CD4-positive, CD25-positive, alpha-beta regulatory T cell (primary cell): ENCODE measurements at regions not wholly inside any gene's neighbourhood (a gene's known extent, or its start where the extent isn't known, plus 50 kb on each side); places are given as distances from the start of the nearest gene placed in this dataset.

Experiments used
- ATAC-seq, 2 donors: fragments of 150-1000 bp; cut with Tn5 transposase; one replicate each; pipeline ENCODE4 v1.10.0; 2021; ENCODE audit warnings: low read depth in 2 of 2, moderate number of reproducible peaks in 2 of 2, moderate library complexity in 1 of 2
- DNase-seq, 3 donors: peaks; one replicate each; pipeline versions ENCODE4 v3.0.0 to v3.0.0-alpha.2; 2012 to 2022; ENCODE audit warnings: mixed read lengths in 1 of 3
- H3K27ac ChIP-seq: one replicate; pipeline ENCODE4 v1.7.0; 2013; ENCODE audit warnings: mild to moderate bottlenecking, low read length; ENCODE audit not compliant: insufficient read depth, poor library complexity, severe bottlenecking
- H3K27me3 ChIP-seq: one replicate; pipeline ENCODE4 v1.7.0; 2013; ENCODE audit warnings: low read length; ENCODE audit not compliant: control insufficient read depth, insufficient read depth
- H3K36me3 ChIP-seq: one replicate; pipeline ENCODE4 v1.7.0; 2013; ENCODE audit warnings: mild to moderate bottlenecking, low read length, moderate library complexity; ENCODE audit not compliant: control insufficient read depth, insufficient read depth
- H3K4me1 ChIP-seq: 2 replicates; pipeline ENCODE4 v1.7.0; 2013; ENCODE audit warnings: mild to moderate bottlenecking, low read length; ENCODE audit not compliant: insufficient read depth, control insufficient read depth, poor library complexity, severe bottlenecking
- H3K4me3 ChIP-seq: one replicate; pipeline ENCODE4 v1.7.0; 2013; ENCODE audit warnings: low read depth, mild to moderate bottlenecking, low read length, moderate library complexity
- H3K9me3 ChIP-seq, 2 experiments: 1 replicate in 1 of 2; 2 replicates in 1 of 2; pipeline ENCODE4 v1.7.0; 2013; ENCODE audit warnings: low read length in 2 of 2, mild to moderate bottlenecking in 1 of 2, moderate library complexity in 1 of 2; ENCODE audit not compliant: control insufficient read depth in 2 of 2
- H3K27ac Mint-ChIP-seq, 3 donors: one replicate each; pipeline ENCODE4 v1.8.0; 2020 to 2022; ENCODE audit warnings: mild to moderate bottlenecking in 3 of 3, mixed read lengths in 3 of 3, moderate library complexity in 2 of 3
- H3K27me3 Mint-ChIP-seq: one replicate; pipeline ENCODE4 v1.8.0; 2022; ENCODE audit warnings: mild to moderate bottlenecking, mixed read lengths
- H3K36me3 Mint-ChIP-seq: one replicate; pipeline ENCODE4 v1.8.0; 2020; ENCODE audit warnings: mixed read lengths
- H3K4me1 Mint-ChIP-seq, 4 donors: one replicate each; pipeline ENCODE4 v1.8.0; 2020 to 2022; ENCODE audit warnings: mixed read lengths in 4 of 4, mild to moderate bottlenecking in 1 of 4
- H3K4me3 Mint-ChIP-seq, 4 donors: one replicate each; pipeline ENCODE4 v1.8.0; 2020 to 2022; ENCODE audit warnings: mild to moderate bottlenecking in 4 of 4, mixed read lengths in 4 of 4, moderate library complexity in 3 of 4
- H3K9me3 Mint-ChIP-seq, 7 donors: one replicate each; pipeline ENCODE4 v1.8.0; 2020 to 2022; ENCODE audit warnings: mixed read lengths in 7 of 7, mild to moderate bottlenecking in 3 of 7, moderate library complexity in 2 of 7

- Mint-ChIP-seq H3K27ac (no peak overlapping the region), H3K9me3 (peaks cover 0 to 7% (median 3%) of the 10 kb centered on the region in 7 donors), H3K4me3 (no peak overlapping the region), H3K36me3 (no peaks in the 10 kb centered on the region), H3K27me3 (no peaks in the 10 kb centered on the region), H3K4me1 (no peaks in the 10 kb centered on the region)
- DNase-seq (no peak), ATAC-seq (no peak)
- Histone ChIP-seq H3K4me3 (no peak overlapping the region), H3K27ac (no peak overlapping the region), H3K27me3 (no peaks in the 10 kb centered on the region), H3K36me3 (no peaks in the 10 kb centered on the region), H3K9me3 (no peaks in the 10 kb centered on the region), H3K4me1 (no peaks in the 10 kb centered on the region)
Measured at GRCh38 chr4:64613046-64613445, 203.8 kb upstream of the TECRL start.

GRCh38 chr4:64598066-64598465 is 188.8 kb upstream of the TECRL start:
- Mint-ChIP-seq H3K27ac (no peak overlapping the region), H3K4me1 (no peaks in the 10 kb centered on the region), H3K36me3 (no peaks in the 10 kb centered on the region), H3K4me3 (no peak overlapping the region), H3K27me3 (no peaks in the 10 kb centered on the region), H3K9me3 (peaks cover 0 to 10% (median 7%) of the 10 kb centered on the region in 7 donors)
- no peak for DNase-seq
- no peaks in the 10 kb centered on the region for H3K27me3 ChIP-seq
- H3K9me3 ChIP-seq = no peaks in the 10 kb centered on the region
- no peak overlapping the region for H3K27ac ChIP-seq
- no peak overlapping the region for H3K4me3 ChIP-seq
- no peaks in the 10 kb centered on the region for H3K4me1 ChIP-seq
- ATAC-seq = no peak
- H3K36me3 ChIP-seq = no peaks in the 10 kb centered on the region

GRCh38 chr4:64594723-64595122 is 185.5 kb upstream of the TECRL start:
- Mint-ChIP-seq H3K27ac (no peak overlapping the region), H3K4me3 (no peak overlapping the region), H3K4me1 (no peaks in the 10 kb centered on the region), H3K27me3 (no peaks in the 10 kb centered on the region), H3K9me3 (peaks cover 0 to 18% (median 7%) of the 10 kb centered on the region in 7 donors), H3K36me3 (no peaks in the 10 kb centered on the region)
- no peak for DNase-seq
- Histone ChIP-seq H3K36me3 (no peaks in the 10 kb centered on the region), H3K4me3 (no peak overlapping the region), H3K9me3 (no peaks in the 10 kb centered on the region), H3K27me3 (no peaks in the 10 kb centered on the region), H3K27ac (no peak overlapping the region), H3K4me1 (no peaks in the 10 kb centered on the region)
- no peak for ATAC-seq

- H3K9me3 Mint-ChIP-seq = peaks cover 0 to 15% (median 0%) of the 10 kb centered on the region in 7 donors
Measured at GRCh38 chr4:64588507-64588906, 179.3 kb upstream of the TECRL start.

GRCh38 chr4:64584981-64585557 is 175.8 kb upstream of the TECRL start:
- no peaks in the 10 kb centered on the region for H3K9me3 ChIP-seq
- no peaks in the 10 kb centered on the region for H3K36me3 ChIP-seq
- H3K9me3 Mint-ChIP-seq = peaks cover 0 to 3% (median 0%) of the 10 kb centered on the region in 7 donors
- no peak for ATAC-seq
- no peaks in the 10 kb centered on the region for H3K27me3 Mint-ChIP-seq
- H3K4me1 ChIP-seq = no peaks in the 10 kb centered on the region
- no peak overlapping the region for H3K27ac Mint-ChIP-seq
- no peaks in the 10 kb centered on the region for H3K36me3 Mint-ChIP-seq
- no peak overlapping the region for H3K4me3 Mint-ChIP-seq
- no peaks in the 10 kb centered on the region for H3K27me3 ChIP-seq
- DNase-seq = peak in 1 of 3 donors; percentile 34
- H3K27ac ChIP-seq = no peak overlapping the region
- H3K4me3 ChIP-seq = no peak overlapping the region
- H3K4me1 Mint-ChIP-seq = no peaks in the 10 kb centered on the region

More at GRCh38 chr4:64588507-64588906, 179.3 kb upstream of the TECRL start:
- H3K36me3 ChIP-seq = no peaks in the 10 kb centered on the region
- H3K27me3 Mint-ChIP-seq = no peaks in the 10 kb centered on the region
- DNase-seq (no peak), ATAC-seq (no peak)
- no peaks in the 10 kb centered on the region for H3K9me3 ChIP-seq
- H3K36me3 Mint-ChIP-seq = no peaks in the 10 kb centered on the region
- H3K4me1 ChIP-seq = no peaks in the 10 kb centered on the region
- no peak overlapping the region for H3K4me3 ChIP-seq
- no peak overlapping the region for H3K27ac ChIP-seq
- H3K27me3 ChIP-seq = no peaks in the 10 kb centered on the region
- H3K4me1 Mint-ChIP-seq = no peaks in the 10 kb centered on the region
- no peak overlapping the region for H3K4me3 Mint-ChIP-seq
- H3K27ac Mint-ChIP-seq = no peak overlapping the region

GRCh38 chr4:64584125-64584524 is 174.9 kb upstream of the TECRL start:
- no peaks in the 10 kb centered on the region for H3K4me1 Mint-ChIP-seq
- DNase-seq = no peak
- ATAC-seq = no peak
- H3K9me3 Mint-ChIP-seq = peaks cover 0 to 3% (median 0%) of the 10 kb centered on the region in 7 donors
- no peak overlapping the region for H3K27ac Mint-ChIP-seq
- H3K4me1 ChIP-seq = no peaks in the 10 kb centered on the region
- H3K9me3 ChIP-seq = no peaks in the 10 kb centered on the region
- no peaks in the 10 kb centered on the region for H3K36me3 ChIP-seq
- H3K27me3 Mint-ChIP-seq = no peaks in the 10 kb centered on the region
- H3K4me3 Mint-ChIP-seq = no peak overlapping the region
- no peak overlapping the region for H3K4me3 ChIP-seq
- no peaks in the 10 kb centered on the region for H3K36me3 Mint-ChIP-seq
- no peak overlapping the region for H3K27ac ChIP-seq
- H3K27me3 ChIP-seq = no peaks in the 10 kb centered on the region

- Histone ChIP-seq H3K9me3 (no peaks in the 10 kb centered on the region), H3K4me3 (no peak overlapping the region), H3K4me1 (no peaks in the 10 kb centered on the region), H3K27ac (no peak overlapping the region), H3K27me3 (no peaks in the 10 kb centered on the region), H3K36me3 (no peaks in the 10 kb centered on the region)
- DNase-seq (no peak), ATAC-seq (no peak)
- Mint-ChIP-seq H3K4me1 (no peaks in the 10 kb centered on the region), H3K27me3 (no peaks in the 10 kb centered on the region), H3K4me3 (no peak overlapping the region), H3K36me3 (no peaks in the 10 kb centered on the region), H3K27ac (no peak overlapping the region), H3K9me3 (peaks cover 0 to 6% (median 3%) of the 10 kb centered on the region in 7 donors)
Measured at GRCh38 chr4:64582492-64582891, 173.2 kb upstream of the TECRL start.

GRCh38 chr4:64581422-64581821 is 172.2 kb upstream of the TECRL start:
- no peaks in the 10 kb centered on the region for H3K4me1 ChIP-seq
- no peak overlapping the region for H3K27ac ChIP-seq
- no peak overlapping the region for H3K4me3 ChIP-seq
- ATAC-seq (no peak), DNase-seq (no peak)
- H3K27me3 ChIP-seq = no peaks in the 10 kb centered on the region
- Mint-ChIP-seq H3K4me1 (no peaks in the 10 kb centered on the region), H3K27me3 (no peaks in the 10 kb centered on the region), H3K9me3 (peaks cover 0 to 7% (median 3%) of the 10 kb centered on the region in 7 donors), H3K36me3 (no peaks in the 10 kb centered on the region), H3K27ac (peak overlapping the region in 1 of 3 donors; percentile 28), H3K4me3 (no peak overlapping the region)
- H3K36me3 ChIP-seq = no peaks in the 10 kb centered on the region
- H3K9me3 ChIP-seq = no peaks in the 10 kb centered on the region
